ENCODE measurements at regions not wholly inside any gene's neighbourhood (a gene's known extent, or its start where the extent isn't known, plus 50 kb on each side); places are given as distances from the start of the nearest gene placed in this dataset.
"Not testable (repeated sequence)": the region's sequence is repeated elsewhere in the genome, so short reads cannot be mapped to it uniquely, and the experiment has no call there.

DNA sequence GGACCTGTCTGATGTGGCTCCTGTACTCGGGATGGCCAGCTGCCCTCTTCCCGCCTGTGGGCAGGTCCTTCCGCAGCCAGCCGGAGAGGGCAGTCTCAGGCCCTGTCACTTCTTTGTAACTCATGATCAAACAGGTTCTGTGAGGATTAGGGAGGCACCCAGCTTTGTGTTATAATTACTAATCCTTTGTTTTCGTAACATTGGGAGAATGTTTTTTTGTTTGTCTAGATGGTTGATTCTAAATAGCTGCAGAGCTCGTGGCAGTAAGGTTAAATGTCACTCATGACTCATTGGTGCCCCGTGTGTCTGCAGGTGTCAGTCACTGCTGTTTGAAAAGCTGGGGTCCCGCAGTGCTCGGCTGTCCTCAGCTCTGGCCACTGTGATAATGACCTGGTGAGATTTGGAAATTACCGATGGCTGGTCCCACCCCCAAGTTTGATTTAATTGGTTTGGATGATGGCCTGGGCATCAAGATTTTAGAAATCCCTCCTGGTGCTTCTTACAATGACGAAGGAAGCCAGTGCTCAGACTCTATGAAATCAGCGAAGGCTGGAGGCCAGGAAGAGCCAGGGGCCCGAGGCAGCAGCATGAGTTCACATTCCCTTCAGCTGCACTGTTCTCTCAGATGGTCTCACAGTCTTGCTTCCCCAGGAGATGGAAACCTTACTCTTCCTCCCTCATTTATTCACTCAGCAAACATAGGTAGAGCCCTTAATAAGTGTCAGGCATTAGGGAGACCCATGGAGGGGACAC lies 172.8 kb downstream of the VAPA start:
- no peak for DNase-seq

- no peak for DNase-seq
These were observed 174.9 kb downstream of the VAPA start for GRCh38 chr18:10088734-10089133.

DNA sequence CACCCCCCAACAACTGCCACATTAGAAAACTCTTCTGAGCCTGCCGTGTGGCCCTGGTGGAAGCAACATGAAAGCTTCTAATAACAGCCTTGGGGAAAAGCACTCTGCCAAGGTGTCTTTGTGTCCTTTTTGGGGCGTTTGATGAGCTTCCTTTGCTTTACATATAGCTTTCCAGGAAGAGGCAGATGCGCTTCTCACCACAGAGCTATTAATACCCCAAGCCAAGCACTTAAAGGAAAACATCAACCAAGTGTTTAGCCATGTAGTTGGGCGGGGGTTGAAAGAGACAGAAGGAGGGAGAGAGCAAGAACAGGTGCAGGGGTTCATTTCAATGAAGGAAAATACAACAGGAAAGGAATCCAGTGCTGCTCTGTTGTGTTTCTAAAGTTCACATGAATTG lies 176.1 kb downstream of the VAPA start:
- no peak for DNase-seq

- DNase-seq: no peak
These were observed 176.9 kb downstream of the VAPA start for GRCh38 chr18:10090668-10091067.

- no peak for DNase-seq
These were observed 179.6 kb downstream of the VAPA start for GRCh38 chr18:10093445-10093844.

- DNase-seq: no peak
These were observed 180.3 kb downstream of the VAPA start for GRCh38 chr18:10094154-10094553.

DNA sequence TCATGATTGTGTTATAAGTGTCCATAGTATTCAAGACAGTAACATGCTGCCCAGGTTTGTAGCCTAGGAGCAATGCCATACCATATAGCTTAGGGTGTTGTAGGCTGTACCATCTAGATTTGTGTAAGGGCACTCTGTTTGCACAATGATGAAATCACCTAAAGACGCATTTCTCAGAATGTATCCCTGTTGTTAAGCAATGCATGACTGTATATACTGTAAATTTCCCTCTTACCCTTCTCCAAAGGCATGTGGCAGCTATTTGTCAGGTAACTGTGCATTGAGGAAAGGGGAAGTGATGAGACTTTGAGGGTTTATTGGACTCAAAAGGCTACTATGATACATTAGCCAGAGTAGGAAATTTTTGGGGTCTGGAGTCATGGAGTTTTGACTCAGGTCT lies 180.8 kb downstream of the VAPA start:
- no peak for DNase-seq

GRCh38 chr18:10095356-10095755 lies 181.5 kb downstream of the VAPA start:
- no peak for DNase-seq

- DNase-seq: no peak
These were observed 185.8 kb downstream of the VAPA start for GRCh38 chr18:10099539-10100140.

- DNase-seq: no peak
These were observed 186.4 kb downstream of the VAPA start for GRCh38 chr18:10100196-10100595.

DNA sequence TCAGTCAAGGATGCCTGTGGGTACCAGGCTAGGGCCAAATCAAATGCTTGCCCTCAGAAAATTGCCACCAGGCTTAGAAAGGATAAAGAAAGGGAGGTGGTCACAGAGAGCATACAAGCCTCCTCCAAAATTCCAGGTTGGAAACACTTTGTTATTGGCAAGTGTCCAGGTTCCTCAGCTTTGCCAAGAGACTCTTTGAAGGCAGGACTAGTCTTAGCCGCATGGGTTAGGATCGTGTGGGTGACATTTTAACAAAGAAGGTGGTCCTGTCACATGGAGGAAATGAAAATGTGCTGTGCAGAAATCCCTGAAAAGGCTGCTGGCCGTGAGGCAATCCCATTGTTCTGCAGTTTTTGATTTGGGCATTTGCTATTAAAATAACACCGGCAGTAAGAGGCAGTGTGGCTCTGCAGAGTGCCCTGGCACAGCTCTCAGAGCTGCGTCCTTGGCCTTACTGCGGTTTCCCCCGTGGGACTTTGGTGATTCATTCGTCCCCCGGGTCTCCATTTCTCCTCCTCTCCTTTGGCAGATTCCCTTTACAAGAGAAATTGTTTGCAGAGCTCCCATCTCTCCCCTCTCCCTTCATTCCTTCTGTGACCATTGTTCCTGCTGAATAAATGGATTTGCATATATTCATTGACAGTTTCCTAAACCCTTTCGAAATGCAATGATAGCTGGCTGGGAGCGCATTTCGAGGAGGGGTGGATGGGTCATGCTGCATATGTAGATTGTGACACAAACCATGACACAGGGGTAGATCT lies 187.3 kb downstream of the VAPA start:
- DNase-seq: no peak

- DNase-seq: no peak
These were observed 187.9 kb downstream of the VAPA start for GRCh38 chr18:10101729-10102128.

DNA sequence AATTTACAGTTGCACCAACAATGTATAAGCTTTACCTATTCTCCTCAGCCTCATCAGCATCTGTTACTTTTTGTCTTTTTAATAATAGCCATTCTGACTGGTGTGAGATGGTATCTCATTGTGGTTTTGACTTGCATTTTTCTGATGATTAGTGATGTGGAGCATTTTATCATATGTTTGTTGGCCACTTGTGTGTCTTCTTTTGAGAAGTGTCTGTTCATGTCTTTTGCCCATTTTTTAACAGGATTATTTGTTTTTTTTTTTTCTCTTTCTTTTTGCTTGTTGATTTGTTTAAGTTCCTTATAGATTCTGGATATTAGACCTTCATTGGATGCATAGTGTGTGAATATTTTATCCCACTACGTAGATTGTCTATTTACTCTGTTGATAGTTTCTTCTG lies 191.3 kb downstream of the VAPA start:
- not testable (repeated sequence) for DNase-seq

DNA sequence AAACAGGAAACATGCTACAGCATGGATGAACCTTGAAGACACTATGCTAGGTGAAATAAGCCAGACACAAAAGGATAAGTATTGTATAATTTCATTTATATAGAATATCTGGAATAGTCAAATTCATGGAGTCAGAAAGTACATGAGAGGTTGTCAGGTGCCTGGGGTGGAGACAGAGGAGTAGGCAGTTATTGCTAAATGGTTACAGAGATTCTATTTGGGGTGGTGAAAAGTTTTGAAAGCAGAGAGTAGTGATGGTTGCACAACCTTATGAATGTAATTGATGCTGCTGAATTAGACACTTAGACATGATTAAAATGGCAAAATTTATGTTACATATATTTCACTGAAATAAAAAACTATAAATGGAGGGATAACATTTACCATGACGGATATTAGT lies 197.4 kb downstream of the VAPA start:
- DNase-seq: no peak

- DNase-seq: no peak
These were observed 198.1 kb downstream of the VAPA start for GRCh38 chr18:10111944-10112343.

DNA sequence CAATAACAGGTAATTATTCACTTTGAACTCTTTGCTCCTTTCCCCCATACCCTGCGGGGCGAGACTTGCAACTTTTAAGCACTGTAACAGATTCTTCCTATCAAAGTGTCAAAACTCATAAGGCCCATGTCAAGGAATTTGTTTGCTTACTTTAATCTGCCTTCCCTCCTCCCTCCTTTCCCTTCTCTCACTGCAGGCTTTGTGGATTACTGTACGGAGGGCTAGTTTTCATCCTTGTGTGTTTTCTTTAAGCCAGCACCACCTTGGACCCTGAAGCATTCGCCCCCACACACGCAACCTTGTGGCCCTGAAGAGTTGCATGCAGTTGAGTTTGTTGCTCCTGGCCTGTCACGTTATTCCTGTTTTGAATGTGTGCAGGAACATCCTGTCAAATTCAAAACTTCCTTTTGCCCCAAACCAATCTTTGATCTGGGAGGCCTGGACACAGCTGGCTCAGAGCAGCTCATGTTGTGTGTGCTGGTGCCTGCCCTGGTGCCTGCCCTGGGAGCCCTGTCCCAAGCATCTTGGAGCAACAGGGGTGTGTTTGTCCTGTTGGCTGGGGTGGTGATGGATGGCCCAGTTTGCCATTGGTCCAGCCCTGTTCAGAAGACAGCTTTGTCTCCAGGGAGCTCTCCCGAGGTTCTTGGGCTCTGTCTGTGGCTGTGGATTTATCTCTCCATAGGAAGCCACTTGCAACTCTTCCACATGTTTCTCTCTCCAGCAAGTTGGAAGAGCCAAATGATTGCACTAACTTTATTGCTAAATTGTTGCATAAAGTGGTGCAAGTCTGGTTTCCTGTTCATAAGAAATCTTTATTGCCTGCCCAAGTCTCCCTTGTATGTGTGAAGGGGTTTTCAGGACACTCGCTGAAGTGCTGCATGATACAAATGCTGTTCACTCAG lies 199.6 kb downstream of the VAPA start:
- no peak for DNase-seq

DNA sequence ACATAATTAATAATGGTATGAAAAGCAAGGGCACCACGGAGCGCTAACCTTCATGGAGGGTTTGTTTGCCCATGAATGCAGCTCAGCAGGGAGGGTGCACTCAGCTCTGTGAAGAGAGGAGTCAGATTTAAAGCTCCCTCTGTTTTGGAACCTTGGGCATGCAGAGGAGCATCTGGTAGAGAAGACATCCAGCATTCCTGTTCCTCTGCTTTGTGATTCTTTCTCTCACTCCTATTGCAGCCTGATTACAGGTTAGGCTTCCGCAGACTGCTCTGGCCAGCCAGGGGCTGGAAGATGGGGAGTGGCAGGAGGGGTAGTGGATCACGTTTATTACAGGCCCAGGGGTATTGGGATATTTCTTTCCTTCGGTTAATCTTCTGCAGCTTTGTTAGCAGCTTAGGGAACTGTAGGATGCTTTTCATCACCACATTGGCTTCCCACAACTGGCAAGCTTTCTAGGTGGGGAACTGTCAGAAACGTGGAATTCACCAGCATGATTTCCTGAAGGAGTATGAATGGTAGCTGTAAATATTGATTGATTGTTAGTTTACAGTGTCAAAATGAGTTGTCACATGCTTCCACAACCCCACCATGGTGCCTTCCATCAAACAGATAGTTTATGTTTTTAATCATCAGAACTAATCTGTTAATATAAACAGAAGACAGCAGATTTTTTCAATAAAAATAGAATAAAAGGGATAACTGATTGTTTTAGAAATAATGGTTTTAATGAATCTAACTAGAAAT lies 201.1 kb downstream of the VAPA start:
- no peak for DNase-seq

DNA sequence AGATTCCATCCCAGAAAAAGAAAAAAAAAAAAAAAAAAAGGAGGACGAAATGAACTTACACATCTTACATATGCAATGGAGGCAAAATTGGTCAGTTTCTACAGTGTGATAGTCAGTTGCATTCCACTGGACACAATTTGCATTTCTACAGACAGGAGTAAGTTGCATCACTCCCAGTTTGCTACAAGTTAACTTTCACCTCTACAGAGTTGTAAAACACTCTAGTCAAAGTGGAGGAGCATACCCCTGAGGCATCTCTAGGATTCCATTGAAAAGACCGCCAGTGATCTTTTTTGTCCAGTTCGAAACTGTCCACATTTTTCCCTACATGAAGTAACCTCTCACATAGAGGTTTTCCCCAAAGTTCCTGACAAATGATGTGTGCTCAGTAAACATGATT lies 202.8 kb downstream of the VAPA start:
- no peak for DNase-seq

DNA sequence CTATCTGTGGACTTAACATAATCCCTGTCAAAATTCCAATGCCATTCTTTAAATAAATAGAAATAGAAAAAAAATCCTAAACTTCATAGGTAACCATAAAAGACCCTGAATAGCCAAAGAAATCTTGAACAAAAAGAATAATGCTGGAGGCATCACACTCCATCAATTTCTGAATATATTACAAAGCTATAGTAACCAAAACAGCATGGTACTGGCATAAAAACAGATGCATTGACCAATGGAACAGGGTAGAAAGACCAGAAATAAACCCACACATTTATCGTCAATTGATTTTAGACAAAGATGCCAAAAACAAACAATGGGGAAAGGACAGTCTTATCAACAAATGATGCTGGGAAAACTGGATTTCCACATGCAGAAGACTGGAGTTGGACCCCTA lies 205.7 kb downstream of the VAPA start:
- DNase-seq: no peak

- DNase-seq: no peak
These were observed 206.2 kb downstream of the VAPA start for GRCh38 chr18:10119991-10120390.

DNA sequence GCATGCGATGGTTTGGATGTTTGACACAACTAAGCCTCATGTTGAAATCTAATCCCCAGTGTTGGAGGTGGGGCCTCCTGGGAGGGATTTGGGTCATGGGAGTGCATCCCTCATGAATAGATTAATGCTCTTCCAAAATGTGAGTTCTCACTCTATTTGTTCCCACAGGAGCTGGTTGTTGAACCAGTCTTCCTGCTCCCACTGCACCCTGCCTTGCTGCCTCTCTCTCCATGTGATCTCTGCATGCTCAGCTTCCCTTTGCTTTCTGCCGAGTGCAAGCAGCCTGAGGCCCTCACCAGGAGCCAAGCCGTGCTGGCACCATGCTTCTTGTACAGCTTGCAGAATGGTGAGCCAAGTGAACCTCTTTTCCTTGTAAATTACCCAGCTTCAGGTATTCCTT lies 206.8 kb downstream of the VAPA start:
- no peak for DNase-seq

DNA sequence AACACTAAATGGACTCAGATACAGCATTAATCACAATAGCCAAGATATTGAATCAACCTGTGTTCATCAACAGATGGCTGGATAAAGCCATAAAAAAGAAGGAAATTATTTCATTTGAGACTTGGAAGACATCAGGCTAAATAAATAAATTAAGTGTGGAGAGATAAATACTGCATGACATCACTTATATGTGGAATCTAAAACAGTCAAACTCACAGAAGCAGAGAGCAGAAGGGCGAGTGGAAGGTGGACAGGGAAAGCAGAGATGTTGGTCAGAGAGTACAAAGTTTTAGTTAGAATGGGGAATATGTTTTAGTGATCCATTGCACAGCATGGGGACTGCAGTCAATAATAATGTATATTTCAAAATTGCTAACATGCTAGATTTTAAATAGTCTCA lies 207.2 kb downstream of the VAPA start:
- no peak for DNase-seq

Data from NCI-H187 treated with DMSO at 0.1 percent for 48 hours (cell line).